Thyroid gland (tissue), 4 donors: ENCODE measurements at regions not wholly inside any gene's neighbourhood (a gene's known extent, or its start where the extent isn't known, plus 50 kb on each side); places are given as distances from the start of the nearest gene placed in this dataset.
"Not testable (repeated sequence)": the region's sequence is repeated elsewhere in the genome, so short reads cannot be mapped to it uniquely, and the experiment has no call there.

Experiments used
- DNase-seq, 2 donors: peaks; one replicate each; pipeline ENCODE4 v3.0.0-alpha.2; 2019
- H3K27ac ChIP-seq, 3 donors: fragments of 200-600 bp; sonication (generic); 1 replicate in 2 of 3; 2 replicates in 1 of 3; pipeline ENCODE4 v1.5.1; 2016 to 2019; ENCODE audit warnings: mild to moderate bottlenecking in 1 of 3, moderate library complexity in 1 of 3
- H3K27me3 ChIP-seq: fragments of 200-600 bp; sonication (generic); one replicate; pipeline ENCODE4 v1.5.1; 2019
- H3K36me3 ChIP-seq, 2 donors: fragments of 200-600 bp; sonication (generic); one replicate each; pipeline ENCODE4 v1.5.1; 2016 to 2019
- H3K4me1 ChIP-seq, 2 donors: fragments of 200-600 bp; sonication (generic); one replicate each; pipeline ENCODE4 v1.5.1; 2017 to 2019
- H3K4me3 ChIP-seq, 3 donors: fragments of 200-600 bp; sonication (generic); replicated peaks in 1 of 3; 1 replicate in 2 of 3; 2 replicates in 1 of 3; pipeline ENCODE4 v1.5.1; 2016; ENCODE audit warnings: mild to moderate bottlenecking in 1 of 3
- H3K9me3 ChIP-seq: fragments of 200-600 bp; sonication (generic); one replicate; pipeline ENCODE4 v1.5.1; 2017
- POLR2A ChIP-seq, 2 donors: fragments of 450-650 bp; IDR thresholded peaks; one replicate each; pipeline ENCODE4 v1.6.1; 2017; ENCODE audit warnings: antibody characterized with exemption in 2 of 2, mild to moderate bottlenecking in 2 of 2, moderate library complexity in 1 of 2
- WGBS, 2 donors: methylation state at CpG; one replicate each; pipeline ENCODE4 v1.1.5; 2017; 5-methylcytosine and 5-hydroxymethylcytosine counted together
- intact Hi-C: fragments of 100-400 bp; cut with DNase I; formaldehyde crosslinking; loops from one replicate; pipeline ENCODE4 v1.15.1; 2023
- TF ChIP-seq, protein P1 (sequence below), 6 experiments: fragments of 200-600 bp in 3 of 6; fragments of 450-650 bp in 3 of 6; sonication (generic) in 3 of 6; IDR thresholded peaks; one replicate each; pipeline ENCODE4 v1.5.1; 2016 to 2019; ENCODE audit warnings: antibody characterized with exemption in 6 of 6, mild to moderate bottlenecking in 2 of 6, inconsistent platforms in 1 of 6, moderate library complexity in 1 of 6

DNA sequence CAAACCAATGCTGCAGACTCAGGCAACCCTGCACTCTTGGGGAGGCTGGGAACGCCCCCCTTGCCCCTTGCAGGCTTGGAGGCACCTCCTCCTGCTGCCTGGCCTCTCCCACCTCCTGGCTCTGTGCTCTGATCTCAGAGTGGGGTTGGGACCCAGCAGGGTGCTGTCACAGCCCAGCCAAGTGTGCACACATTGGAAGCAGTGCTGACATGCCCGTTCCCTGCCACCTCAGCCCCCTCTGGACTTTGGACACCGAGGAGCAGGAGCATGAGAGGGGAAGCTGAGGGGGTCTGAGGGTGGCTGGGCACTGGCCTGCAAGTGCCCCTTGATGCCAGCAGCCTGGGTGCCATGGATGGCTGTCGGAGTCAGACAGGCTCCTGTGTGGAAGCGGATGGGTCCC is 202.0 kb upstream of the ZNF337 start:
- 71 to 89% methylated on average over 1 to 5 of the region's 5 CpGs for WGBS, 2 donors
- H3K36me3 ChIP-seq, intact Hi-C loops, H3K4me1 ChIP-seq, H3K27me3 ChIP-seq, DNase-seq, H3K27ac ChIP-seq, H3K4me3 ChIP-seq, H3K9me3 ChIP-seq: not testable (repeated sequence)

- H3K36me3 ChIP-seq, H3K4me1 ChIP-seq, H3K4me3 ChIP-seq, H3K27me3 ChIP-seq, DNase-seq, H3K9me3 ChIP-seq, H3K27ac ChIP-seq, intact Hi-C loops: not testable (repeated sequence)
- 93% methylated on average over 2 of the region's 2 CpGs for WGBS, 2 donors
Measured at GRCh38 chr20:25879096-25879495, 182.4 kb upstream of the ZNF337 start.

DNA sequence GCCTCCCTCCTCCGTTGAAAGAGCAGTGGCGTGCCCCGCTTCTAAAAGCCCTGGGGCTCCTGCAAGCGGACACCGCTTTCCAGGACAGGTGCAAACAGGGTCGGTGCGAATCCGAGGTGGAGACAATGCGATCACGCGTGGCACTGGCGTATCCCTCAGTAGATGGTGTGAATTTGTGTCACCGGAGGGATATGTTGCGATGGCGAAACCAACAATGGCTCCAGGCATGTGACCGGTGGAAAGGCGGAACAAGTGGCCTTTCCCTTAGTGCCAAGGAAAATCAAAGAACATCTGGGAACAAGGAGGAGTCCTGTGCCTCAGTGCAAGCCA is 172.0 kb upstream of the ZNF337 start:
- intact Hi-C loops, H3K9me3 ChIP-seq, H3K27me3 ChIP-seq, H3K36me3 ChIP-seq, H3K27ac ChIP-seq: not testable (repeated sequence)
- peak; percentile 16 to 18 for DNase-seq
- 25 to 27% methylated on average over 14 to 17 of the region's 17 CpGs for WGBS, 2 donors
- Histone ChIP-seq H3K4me1 (peaks cover 7 to 32% of the 10 kb centered on the region in 2 donors), H3K4me3 (peak overlapping the region in 1 of 3 donors; percentile 14)

DNA sequence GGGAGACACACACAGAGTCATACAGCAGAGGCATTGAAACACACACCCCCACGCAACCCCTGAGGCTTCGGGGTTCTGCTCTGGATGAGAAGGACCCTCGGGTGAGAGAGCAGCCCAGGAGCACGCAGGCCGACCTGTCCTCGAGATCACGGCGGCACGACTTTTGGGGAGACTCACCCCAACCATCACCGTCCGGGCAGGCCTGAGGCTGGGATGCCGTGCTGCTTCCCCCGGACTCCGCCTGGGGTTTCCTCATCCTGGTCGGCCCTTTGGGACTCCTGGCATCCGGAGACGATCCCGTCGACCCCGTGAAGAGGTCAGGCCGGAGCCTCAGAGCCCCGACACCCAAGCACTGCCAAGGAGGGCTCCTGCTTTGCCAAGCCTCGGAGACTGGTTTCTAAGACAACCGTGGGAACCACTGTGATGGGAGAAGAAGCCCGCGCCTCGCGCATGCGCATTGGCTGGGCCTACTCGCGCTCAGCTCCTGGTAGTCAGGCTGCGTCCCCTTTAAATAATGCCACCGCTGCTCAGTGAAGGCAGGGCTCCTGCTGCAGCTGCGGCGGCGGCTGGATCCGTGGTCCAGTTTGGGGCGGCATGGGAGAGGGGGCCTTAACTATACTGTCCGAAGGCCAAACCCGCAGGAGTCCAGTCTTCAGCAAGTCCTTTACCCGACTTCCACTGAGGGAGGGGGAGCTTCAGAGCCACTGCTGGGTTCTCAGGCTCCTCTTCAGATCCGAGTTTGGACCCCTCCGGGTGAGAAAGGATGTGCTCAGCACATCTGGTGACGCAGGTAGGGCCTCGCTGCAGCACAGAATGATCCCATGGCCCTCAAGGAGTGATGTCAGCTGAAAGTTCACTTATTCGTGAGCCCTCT is 171.4 kb upstream of the ZNF337 start:
- Histone ChIP-seq H3K4me1 (peaks cover 11 to 35% of the 10 kb centered on the region in 2 donors), H3K36me3 (no peaks in the 10 kb centered on the region), H3K27me3 (no peaks in the 10 kb centered on the region), H3K4me3 (peak overlapping the region in 1 of 3 donors; percentile 14), H3K27ac (no peak overlapping the region), H3K9me3 (no peaks in the 10 kb centered on the region)
- peak; percentile 76 to 78 for DNase-seq
- intact Hi-C loops: no loop called here
- no peak for TF ChIP-seq POLR2A (IDR thresholded peaks at IDR 0.05)
- TF ChIP-seq, protein P1, sequence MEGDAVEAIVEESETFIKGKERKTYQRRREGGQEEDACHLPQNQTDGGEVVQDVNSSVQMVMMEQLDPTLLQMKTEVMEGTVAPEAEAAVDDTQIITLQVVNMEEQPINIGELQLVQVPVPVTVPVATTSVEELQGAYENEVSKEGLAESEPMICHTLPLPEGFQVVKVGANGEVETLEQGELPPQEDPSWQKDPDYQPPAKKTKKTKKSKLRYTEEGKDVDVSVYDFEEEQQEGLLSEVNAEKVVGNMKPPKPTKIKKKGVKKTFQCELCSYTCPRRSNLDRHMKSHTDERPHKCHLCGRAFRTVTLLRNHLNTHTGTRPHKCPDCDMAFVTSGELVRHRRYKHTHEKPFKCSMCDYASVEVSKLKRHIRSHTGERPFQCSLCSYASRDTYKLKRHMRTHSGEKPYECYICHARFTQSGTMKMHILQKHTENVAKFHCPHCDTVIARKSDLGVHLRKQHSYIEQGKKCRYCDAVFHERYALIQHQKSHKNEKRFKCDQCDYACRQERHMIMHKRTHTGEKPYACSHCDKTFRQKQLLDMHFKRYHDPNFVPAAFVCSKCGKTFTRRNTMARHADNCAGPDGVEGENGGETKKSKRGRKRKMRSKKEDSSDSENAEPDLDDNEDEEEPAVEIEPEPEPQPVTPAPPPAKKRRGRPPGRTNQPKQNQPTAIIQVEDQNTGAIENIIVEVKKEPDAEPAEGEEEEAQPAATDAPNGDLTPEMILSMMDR (IDR thresholded peaks at IDR 0.05): no peak
- 23 to 33% methylated on average over 23 to 31 of the region's 46 CpGs for WGBS, 2 donors

- H3K4me3 ChIP-seq, H3K36me3 ChIP-seq, intact Hi-C loops, H3K27ac ChIP-seq, H3K27me3 ChIP-seq, H3K9me3 ChIP-seq, DNase-seq: not testable (repeated sequence)
- 89 to 92% methylated on average over 34 to 35 of the region's 35 CpGs for WGBS, 2 donors
- H3K4me1 ChIP-seq: peaks cover 16 to 43% of the 10 kb centered on the region in 2 donors
Measured at GRCh38 chr20:25867015-25867775, 170.5 kb upstream of the ZNF337 start.

DNA sequence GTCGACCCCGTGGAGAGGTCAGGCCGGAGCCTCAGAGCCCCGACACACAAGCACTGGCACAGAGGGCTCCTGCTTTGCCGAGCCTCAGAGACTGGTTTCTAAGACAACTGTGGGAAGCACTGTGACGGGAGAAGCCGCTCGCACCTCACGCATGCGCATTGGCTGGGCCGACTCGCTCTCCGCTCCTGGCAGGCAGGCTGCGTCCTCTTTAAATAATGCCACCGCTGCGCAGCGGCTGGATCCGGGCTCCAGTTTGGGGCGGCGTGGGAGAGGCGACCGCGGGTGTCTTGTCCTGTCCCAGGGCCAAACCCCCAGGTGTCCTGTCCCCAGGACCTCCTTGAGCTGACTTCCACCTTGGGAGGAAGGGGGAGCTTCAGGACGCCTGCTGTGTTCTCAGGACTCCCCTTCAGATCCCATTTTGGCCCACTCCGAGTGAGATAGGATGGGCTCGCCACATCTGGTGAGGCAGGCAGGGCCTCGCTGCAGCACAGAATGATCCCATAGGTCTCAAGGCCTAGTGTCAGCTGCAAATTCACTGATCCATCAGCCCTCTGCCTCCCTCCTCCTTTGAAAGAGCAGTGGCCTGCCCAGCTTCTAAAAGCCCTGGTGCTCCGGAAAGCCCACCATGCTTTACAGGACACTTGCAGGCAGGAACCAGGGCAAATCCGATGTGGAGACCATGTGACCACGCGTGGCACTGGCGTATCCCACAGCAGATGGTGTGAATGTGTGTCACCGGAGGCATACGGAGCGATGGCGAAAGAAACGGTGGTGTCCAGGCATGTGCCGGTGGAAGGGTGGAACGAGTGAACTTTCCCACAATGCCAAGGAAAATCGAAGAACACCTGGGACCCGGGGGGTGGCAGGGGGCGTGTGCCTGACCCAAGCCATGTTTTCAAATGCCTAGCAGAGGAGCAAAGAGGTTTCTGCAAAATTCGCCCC is 169.3 kb upstream of the ZNF337 start:
- peaks cover 22 to 52% of the 10 kb centered on the region in 2 donors for H3K4me1 ChIP-seq
- H3K27ac ChIP-seq: no peak overlapping the region
- peak; percentile 80 to 85 for DNase-seq
- no peaks in the 10 kb centered on the region for H3K27me3 ChIP-seq
- intact Hi-C loops: no loop called here
- WGBS, 2 donors: 31 to 39% methylated on average over 33 to 42 of the region's 43 CpGs
- H3K9me3 ChIP-seq: no peaks in the 10 kb centered on the region
- H3K4me3 ChIP-seq: peak overlapping the region in 1 of 3 donors; percentile 22
- peak in 1 of 2 donors; percentile 13 for TF ChIP-seq POLR2A (IDR thresholded peaks at IDR 0.05)
- TF ChIP-seq, protein P1 (IDR thresholded peaks at IDR 0.05): no peak
- no peaks in the 10 kb centered on the region for H3K36me3 ChIP-seq

DNA sequence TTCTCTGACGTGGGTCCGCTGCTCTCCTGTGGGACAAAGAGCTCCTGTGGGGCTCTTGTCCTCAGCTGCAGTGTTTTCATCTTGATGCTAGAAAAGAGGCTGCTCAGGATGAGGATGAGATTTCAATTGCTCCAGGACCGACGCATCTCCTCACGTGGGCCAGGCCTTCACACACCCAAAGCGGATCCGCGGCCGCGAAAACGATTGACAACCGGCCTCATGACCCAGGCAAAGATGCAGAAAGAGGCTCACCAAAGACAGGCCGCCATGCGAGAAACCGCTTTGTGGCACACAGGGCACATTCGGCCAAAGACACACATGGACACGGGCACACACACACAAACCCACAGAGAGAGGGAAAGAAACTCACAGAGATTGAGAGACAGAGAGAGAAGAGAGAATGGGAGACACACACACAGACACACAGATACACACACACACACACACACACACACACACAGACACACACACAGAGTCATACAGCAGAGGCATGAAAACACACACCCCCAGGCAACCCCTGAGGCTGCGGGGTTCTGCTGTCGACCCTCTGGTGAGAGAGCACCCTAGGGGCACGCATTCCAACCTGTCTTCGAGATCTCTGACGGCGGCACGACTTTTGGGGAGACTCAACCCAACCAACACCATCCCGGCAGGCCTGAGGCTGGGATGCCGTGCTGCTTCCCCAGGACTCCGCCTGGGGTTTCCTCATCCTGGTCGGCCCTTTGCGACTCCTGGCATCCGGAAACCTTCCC is 168.5 kb upstream of the ZNF337 start:
- peaks cover 22 to 56% of the 10 kb centered on the region in 2 donors for H3K4me1 ChIP-seq
- WGBS, 2 donors: 82 to 90% methylated on average over 19 to 20 of the region's 30 CpGs
- H3K4me3 ChIP-seq: peak overlapping the region in 1 of 3 donors; percentile 22
- H3K27ac ChIP-seq, H3K9me3 ChIP-seq, intact Hi-C loops, H3K27me3 ChIP-seq, H3K36me3 ChIP-seq: not testable (repeated sequence)
- peak in 1 of 2 donors; percentile 20 for DNase-seq
